GM21825 (cell line): ENCODE measurements at regions not wholly inside any gene's neighbourhood (a gene's known extent, or its start where the extent isn't known, plus 50 kb on each side); places are given as distances from the start of the nearest gene placed in this dataset.

Source experiments
- ATAC-seq: cut with Tn5 transposase; IDR thresholded peaks from one replicate; pipeline ENCODE4 v1.9.1; 2021; ENCODE audit warnings: mild to moderate bottlenecking, moderate library complexity; ENCODE audit not compliant: unreplicated experiment

- ATAC-seq, result no peak
These were observed 490.7 kb upstream of the B3GALT2 start for GRCh38 chr1:193676996-193677549.

- no peak for ATAC-seq
These were observed 488.0 kb upstream of the B3GALT2 start for GRCh38 chr1:193674292-193674944.

GRCh38 chr1:193666485-193667083 is 480.2 kb upstream of the B3GALT2 start:
- no peak for ATAC-seq

- ATAC-seq, result no peak
These were observed 477.6 kb upstream of the B3GALT2 start for GRCh38 chr1:193663965-193664364.

- no peak for ATAC-seq
These were observed 475.6 kb upstream of the B3GALT2 start for GRCh38 chr1:193662030-193662429.

- ATAC-seq, result no peak
These were observed 475.0 kb upstream of the B3GALT2 start for GRCh38 chr1:193661385-193661784.

GRCh38 chr1:193660428-193660827 is 474.0 kb upstream of the B3GALT2 start:
- no peak for ATAC-seq

GRCh38 chr1:193658691-193659090 is 472.3 kb upstream of the B3GALT2 start:
- ATAC-seq, result no peak

GRCh38 chr1:193658081-193658480 is 471.7 kb upstream of the B3GALT2 start:
- no peak for ATAC-seq

GRCh38 chr1:193657552-193657951 is 471.1 kb upstream of the B3GALT2 start:
- ATAC-seq, result no peak

GRCh38 chr1:193656841-193657240 is 470.4 kb upstream of the B3GALT2 start:
- no peak for ATAC-seq

GRCh38 chr1:193654951-193655735 is 468.7 kb upstream of the B3GALT2 start:
- ATAC-seq, result no peak

- ATAC-seq, result no peak
These were observed 463.2 kb upstream of the B3GALT2 start for GRCh38 chr1:193649587-193649986.

GRCh38 chr1:193634876-193635275 is 448.5 kb upstream of the B3GALT2 start:
- no peak for ATAC-seq

GRCh38 chr1:193634470-193634869 is 448.1 kb upstream of the B3GALT2 start:
- ATAC-seq, result no peak

- no peak for ATAC-seq
These were observed 447.6 kb upstream of the B3GALT2 start for GRCh38 chr1:193633991-193634390.

- no peak for ATAC-seq
These were observed 446.7 kb upstream of the B3GALT2 start for GRCh38 chr1:193633093-193633492.

- no peak for ATAC-seq
These were observed 444.9 kb upstream of the B3GALT2 start for GRCh38 chr1:193631306-193631705.

- no peak for ATAC-seq
These were observed 443.5 kb upstream of the B3GALT2 start for GRCh38 chr1:193629875-193630274.

GRCh38 chr1:193626695-193627094 is 440.3 kb upstream of the B3GALT2 start:
- ATAC-seq, result no peak

- ATAC-seq, result no peak
These were observed 438.8 kb upstream of the B3GALT2 start for GRCh38 chr1:193625255-193625654.

- ATAC-seq, result no peak
These were observed 433.5 kb upstream of the B3GALT2 start for GRCh38 chr1:193619911-193620310.
